ENCODE measurements at regions not wholly inside any gene's neighbourhood (a gene's known extent, or its start where the extent isn't known, plus 50 kb on each side); places are given as distances from the start of the nearest gene placed in this dataset.
A peak's percentile ranks its signal among the peaks of the same experiment; 100 is the strongest.

DNA sequence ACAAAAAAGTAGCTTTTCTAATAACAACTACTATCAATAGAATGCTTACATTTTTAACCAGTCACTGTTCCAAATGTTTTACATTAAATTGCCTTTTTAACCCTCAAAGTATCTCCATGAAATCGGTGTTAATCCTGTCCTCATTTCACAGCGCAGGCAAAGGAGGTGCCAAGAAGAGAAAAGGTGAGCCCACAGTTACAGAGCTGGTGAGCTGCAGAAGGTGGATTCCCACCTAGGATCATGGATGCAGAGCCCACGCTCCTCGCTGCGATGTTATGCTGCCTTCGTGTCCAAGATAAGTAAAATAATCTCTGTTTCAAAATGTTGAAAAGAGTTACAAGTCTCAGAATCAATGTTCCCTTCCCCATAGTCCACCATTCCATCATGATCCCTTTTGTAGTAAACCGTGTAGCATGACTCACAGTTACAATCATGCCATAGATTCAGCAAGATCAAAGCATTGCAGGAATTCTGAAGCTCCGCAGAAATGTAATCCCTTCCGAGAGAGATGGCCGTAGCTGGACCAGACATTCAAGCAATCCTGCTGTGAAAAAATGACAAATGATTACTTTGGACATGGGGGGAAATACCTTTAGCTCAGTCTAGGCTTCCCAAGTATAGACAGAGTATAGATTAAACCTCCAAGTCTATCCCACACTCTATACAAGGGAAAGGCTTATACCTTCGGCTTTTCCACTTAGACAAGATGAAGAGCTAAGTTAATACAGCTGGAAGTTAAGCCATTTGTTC is 394.7 kb upstream of the AKR1E2 start:
- TF ChIP-seq TCF12 (IDR thresholded peaks at IDR 0.05; ENCODE audit: low read depth) = no peak
- TF ChIP-seq, protein P1, sequence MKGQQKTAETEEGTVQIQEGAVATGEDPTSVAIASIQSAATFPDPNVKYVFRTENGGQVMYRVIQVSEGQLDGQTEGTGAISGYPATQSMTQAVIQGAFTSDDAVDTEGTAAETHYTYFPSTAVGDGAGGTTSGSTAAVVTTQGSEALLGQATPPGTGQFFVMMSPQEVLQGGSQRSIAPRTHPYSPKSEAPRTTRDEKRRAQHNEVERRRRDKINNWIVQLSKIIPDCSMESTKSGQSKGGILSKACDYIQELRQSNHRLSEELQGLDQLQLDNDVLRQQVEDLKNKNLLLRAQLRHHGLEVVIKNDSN (IDR thresholded peaks at IDR 0.05) = no peak
- TF ChIP-seq FOXM1 (IDR thresholded peaks at IDR 0.05; ENCODE audit: borderline replicate concordance, low read depth) = no peak
- TF ChIP-seq, protein P2, sequence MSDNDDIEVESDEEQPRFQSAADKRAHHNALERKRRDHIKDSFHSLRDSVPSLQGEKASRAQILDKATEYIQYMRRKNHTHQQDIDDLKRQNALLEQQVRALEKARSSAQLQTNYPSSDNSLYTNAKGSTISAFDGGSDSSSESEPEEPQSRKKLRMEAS (IDR thresholded peaks at IDR 0.05) = no peak
- TF ChIP-seq CREB1 (IDR thresholded peaks at IDR 0.05; ENCODE audit: low read depth) = no peak
- no peak for TF ChIP-seq EP300 (IDR thresholded peaks at IDR 0.05; ENCODE audit: borderline replicate concordance)
- no peak for TF ChIP-seq RAD21 (IDR thresholded peaks at IDR 0.05; ENCODE audit: low read depth)
- no peak for TF ChIP-seq YY1 (IDR thresholded peaks at IDR 0.05; ENCODE audit: low read depth)
- no peak for TF ChIP-seq EGR1 (IDR thresholded peaks at IDR 0.05)
- TF ChIP-seq REST (IDR thresholded peaks at IDR 0.05; ENCODE audit: low read depth) = no peak
- no peak for TF ChIP-seq NFIC (IDR thresholded peaks at IDR 0.05)
- no peak for TF ChIP-seq TAF1 (IDR thresholded peaks at IDR 0.05; ENCODE audit: low read depth)
- peak; percentile 50 for TF ChIP-seq TEAD4 (IDR thresholded peaks at IDR 0.05)
- TF ChIP-seq ZBTB7A (IDR thresholded peaks at IDR 0.05; ENCODE audit: low read depth) = no peak

All from Ishikawa (cell line).